Mesendoderm (in vitro differentiated cells): ENCODE measurements at regions not wholly inside any gene's neighbourhood (a gene's known extent, or its start where the extent isn't known, plus 50 kb on each side); places are given as distances from the start of the nearest gene placed in this dataset.

ENCODE experiments used
- DNase-seq: peaks from one replicate; pipeline ENCODE4 v3.0.0; 2013
- H2AK5ac ChIP-seq: 2 replicates; pipeline ENCODE4 v1.6.1; 2013; ENCODE audit warnings: low read length, inconsistent platforms
- H2BK120ac ChIP-seq: 2 replicates; pipeline ENCODE4 v1.6.1; 2013; ENCODE audit warnings: low read depth, mild to moderate bottlenecking, low read length, moderate library complexity, mixed read lengths
- H2BK15ac ChIP-seq: replicated peaks from 2 replicates; pipeline ENCODE4 v1.6.1; 2013; ENCODE audit warnings: low read depth, mild to moderate bottlenecking, moderate library complexity
- H2BK5ac ChIP-seq: 2 replicates; pipeline ENCODE4 v1.6.1; 2013; ENCODE audit warnings: low read length, inconsistent platforms
- H3K18ac ChIP-seq: 2 replicates; pipeline ENCODE4 v1.6.1; 2013; ENCODE audit warnings: mild to moderate bottlenecking, low read length, mixed read lengths
- H3K23ac ChIP-seq: one replicate; pipeline ENCODE4 v1.6.1; 2013; ENCODE audit warnings: low read length
- H3K27ac ChIP-seq: 2 replicates; pipeline ENCODE4 v1.5.1; 2013; ENCODE audit warnings: low read depth, mild to moderate bottlenecking, inconsistent platforms, low read length, moderate library complexity
- H3K27me3 ChIP-seq: 2 replicates; pipeline ENCODE4 v1.6.1; 2013; ENCODE audit warnings: low read length, control low read depth, mild to moderate bottlenecking, inconsistent platforms; ENCODE audit not compliant: insufficient read depth, poor library complexity
- H3K36me3 ChIP-seq: 2 replicates; pipeline ENCODE4 v1.6.1; 2013; ENCODE audit warnings: low read length, inconsistent platforms; ENCODE audit not compliant: control insufficient read depth, insufficient read depth
- H3K4ac ChIP-seq: one replicate; pipeline ENCODE4 v1.6.1; 2013; ENCODE audit warnings: low read depth, mild to moderate bottlenecking, low read length, moderate library complexity
- H3K4me1 ChIP-seq: 2 replicates; pipeline ENCODE4 v1.6.1; 2013; ENCODE audit warnings: low read depth, low read length, inconsistent platforms; ENCODE audit not compliant: control insufficient read depth
- H3K4me2 ChIP-seq: 2 replicates; pipeline ENCODE4 v1.6.1; 2013; ENCODE audit warnings: low read length
- H3K4me3 ChIP-seq: 2 replicates; pipeline ENCODE4 v1.5.1; 2013; ENCODE audit warnings: mild to moderate bottlenecking, low read length
- H3K56ac ChIP-seq: one replicate; pipeline ENCODE4 v1.6.1; 2013; ENCODE audit warnings: low read length
- H3K79me1 ChIP-seq: 2 replicates; pipeline ENCODE4 v1.6.1; 2013; ENCODE audit warnings: low read length, inconsistent platforms
- H3K79me2 ChIP-seq: 2 replicates; pipeline ENCODE4 v1.6.1; 2013; ENCODE audit warnings: mild to moderate bottlenecking, low read length; ENCODE audit not compliant: control insufficient read depth, insufficient read depth
- H3K9ac ChIP-seq: 2 replicates; pipeline ENCODE4 v1.6.1; 2013; ENCODE audit warnings: low read length, inconsistent platforms
- H4K5ac ChIP-seq: one replicate; pipeline ENCODE4 v1.6.1; 2013; ENCODE audit warnings: low read length
- H4K8ac ChIP-seq: one replicate; pipeline ENCODE4 v1.6.1; 2013; ENCODE audit warnings: low read depth, mild to moderate bottlenecking, control low read depth, low read length, moderate library complexity
- WGBS: extraction: QIAGEN DNeasy Blood & Tissue Kit; methylation state at CpG from one replicate; pipeline ENCODE4 v1.1.7; 2013; ENCODE audit warnings: low lambda C conversion rate, missing lambda C conversion rate; ENCODE audit not compliant: insufficient coverage; ENCODE audit errors: extremely low coverage; 5-methylcytosine and 5-hydroxymethylcytosine counted together

- no peak overlapping the region for H3K4me3 ChIP-seq
- H2BK15ac ChIP-seq, result no peak overlapping the region
- no peak overlapping the region for H3K56ac ChIP-seq
- H2BK120ac ChIP-seq, result no peak overlapping the region
- H3K4ac ChIP-seq, result no peak overlapping the region
- no peak overlapping the region for H2BK5ac ChIP-seq
- H3K23ac ChIP-seq, result no peak overlapping the region
- H3K36me3 ChIP-seq, result no peaks in the 10 kb centered on the region
- no peaks in the 10 kb centered on the region for H3K79me2 ChIP-seq
- DNase-seq, result no peak
- H3K9ac ChIP-seq, result no peak overlapping the region
- H3K4me1 ChIP-seq, result no peaks in the 10 kb centered on the region
- no peak overlapping the region for H3K18ac ChIP-seq
- WGBS, result no CpG with 5 or more reads among the region's 3 CpGs
- no peak overlapping the region for H2AK5ac ChIP-seq
- no peak overlapping the region for H3K4me2 ChIP-seq
- H4K8ac ChIP-seq, result no peak overlapping the region
- no peaks in the 10 kb centered on the region for H3K79me1 ChIP-seq
- no peak overlapping the region for H4K5ac ChIP-seq
- no peak overlapping the region for H3K27ac ChIP-seq
- H3K27me3 ChIP-seq, result no peaks in the 10 kb centered on the region
Observed at GRCh38 chr12:25366122-25366521, 115.4 kb upstream of the KRAS start.

DNA sequence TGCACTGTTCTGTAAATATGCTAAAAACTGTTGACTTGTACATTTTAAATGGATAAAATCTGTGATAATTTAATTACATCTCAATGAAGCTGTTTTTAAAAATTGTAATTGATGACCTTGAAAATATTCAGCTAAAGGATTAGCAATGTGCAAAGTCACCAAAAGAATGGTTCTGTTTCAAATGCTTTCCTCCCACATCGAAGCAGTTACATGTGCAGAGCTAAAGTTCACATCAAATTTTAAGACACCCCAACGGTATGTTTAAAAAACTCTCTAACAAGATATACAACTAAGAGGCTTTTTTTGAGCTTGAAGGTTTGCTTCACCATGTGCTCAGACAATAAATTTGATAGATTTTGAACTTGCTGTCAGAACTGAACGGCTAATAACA, 114.6 kb upstream of the KRAS start:
- Histone ChIP-seq H4K8ac (no peak overlapping the region), H2BK15ac (no peak overlapping the region)
- WGBS, result no CpG with 5 or more reads among the region's 3 CpGs

GRCh38 chr12:25364529-25365339, 114.0 kb upstream of the KRAS start:
- Histone ChIP-seq H3K4ac (no peak overlapping the region), H3K4me1 (no peaks in the 10 kb centered on the region), H4K8ac (no peak overlapping the region), H3K79me1 (no peaks in the 10 kb centered on the region), H3K23ac (no peak overlapping the region), H3K4me3 (no peak overlapping the region), H3K4me2 (no peak overlapping the region), H4K5ac (no peak overlapping the region), H2BK5ac (no peak overlapping the region), H2BK120ac (no peak overlapping the region), H3K18ac (no peak overlapping the region), H3K36me3 (no peaks in the 10 kb centered on the region), H3K27me3 (no peaks in the 10 kb centered on the region), H3K9ac (no peak overlapping the region), H2BK15ac (no peak overlapping the region), H3K56ac (no peak overlapping the region), H3K27ac (no peak overlapping the region), H2AK5ac (no peak overlapping the region), H3K79me2 (no peaks in the 10 kb centered on the region)
- WGBS, result no CpG with 5 or more reads among the region's 5 CpGs
- peak; percentile 63 for DNase-seq

More for the DNA sequence above, 114.6 kb upstream of the KRAS start:
- Histone ChIP-seq H3K27ac (no peak overlapping the region), H2BK5ac (no peak overlapping the region), H3K4me1 (no peaks in the 10 kb centered on the region), H2BK120ac (no peak overlapping the region), H3K9ac (no peak overlapping the region), H3K4me3 (no peak overlapping the region), H3K4ac (no peak overlapping the region), H3K79me2 (no peaks in the 10 kb centered on the region), H2AK5ac (no peak overlapping the region), H3K23ac (no peak overlapping the region), H3K4me2 (no peak overlapping the region), H4K5ac (no peak overlapping the region), H3K56ac (no peak overlapping the region), H3K18ac (no peak overlapping the region), H3K79me1 (no peaks in the 10 kb centered on the region), H3K27me3 (no peaks in the 10 kb centered on the region), H3K36me3 (no peaks in the 10 kb centered on the region)
- DNase-seq, result no peak

DNA sequence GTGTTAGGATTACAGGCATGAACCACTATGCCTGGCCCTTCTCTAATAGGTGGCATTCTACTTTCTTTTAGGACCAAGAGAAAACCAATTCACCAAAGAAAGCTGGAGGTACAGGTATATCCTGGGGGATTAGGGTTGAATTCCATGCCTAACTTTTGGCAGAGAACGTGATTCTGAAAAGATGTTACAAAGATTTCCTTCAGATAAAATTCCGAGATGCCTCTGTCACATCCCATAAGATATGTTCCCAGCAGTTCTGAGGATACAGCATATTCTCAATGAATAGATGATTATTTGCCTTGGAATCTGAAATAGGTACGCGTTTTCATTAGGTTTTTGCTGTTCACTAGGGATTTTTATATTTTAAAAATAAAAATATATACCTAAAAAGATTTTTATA, 111.9 kb upstream of the KRAS start:
- Histone ChIP-seq H3K4me3 (no peak overlapping the region), H3K18ac (no peak overlapping the region), H2BK15ac (no peak overlapping the region), H3K9ac (no peak overlapping the region), H3K27ac (no peak overlapping the region), H2BK120ac (no peak overlapping the region), H3K79me2 (no peaks in the 10 kb centered on the region), H3K4me1 (no peaks in the 10 kb centered on the region), H3K56ac (no peak overlapping the region), H3K27me3 (no peaks in the 10 kb centered on the region), H3K79me1 (no peaks in the 10 kb centered on the region), H3K4me2 (no peak overlapping the region), H2AK5ac (no peak overlapping the region), H2BK5ac (no peak overlapping the region), H4K8ac (no peak overlapping the region), H3K23ac (no peak overlapping the region), H4K5ac (no peak overlapping the region), H3K4ac (no peak overlapping the region), H3K36me3 (no peaks in the 10 kb centered on the region)
- no CpG with 5 or more reads among the region's 4 CpGs for WGBS
- peak; percentile 49 for DNase-seq

DNA sequence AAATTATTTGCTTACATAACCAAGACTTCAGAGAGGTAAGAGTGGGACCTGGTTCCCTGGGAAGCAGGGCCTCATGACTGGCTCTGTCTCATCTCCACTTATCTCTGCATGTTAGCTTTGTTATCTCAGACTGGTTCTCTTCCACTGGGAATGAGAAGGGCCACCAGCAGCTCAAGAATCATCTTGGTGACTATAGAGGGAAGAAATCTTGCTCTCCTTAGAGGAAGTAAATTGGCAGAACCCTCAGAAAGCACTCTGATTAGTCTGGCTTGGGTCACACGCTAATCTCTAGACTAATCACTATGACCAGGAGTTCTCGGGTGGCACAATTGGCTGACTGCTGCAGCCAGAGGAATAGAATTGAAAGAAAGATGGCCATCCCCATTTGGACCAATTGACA, 110.8 kb upstream of the KRAS start:
- H3K4me1 ChIP-seq, result no peaks in the 10 kb centered on the region
- peak; percentile 65 for DNase-seq
- no peak overlapping the region for H3K4me2 ChIP-seq
- H3K27me3 ChIP-seq, result no peaks in the 10 kb centered on the region
- WGBS, result no CpG with 5 or more reads among the region's 2 CpGs
- H2BK5ac ChIP-seq, result no peak overlapping the region
- no peak overlapping the region for H3K4me3 ChIP-seq
- no peak overlapping the region for H2AK5ac ChIP-seq
- no peak overlapping the region for H3K9ac ChIP-seq
- no peaks in the 10 kb centered on the region for H3K36me3 ChIP-seq
- peak overlapping the region; percentile 55 for H3K4ac ChIP-seq
- H2BK15ac ChIP-seq, result no peak overlapping the region
- H3K27ac ChIP-seq, result no peak overlapping the region
- H3K23ac ChIP-seq, result no peak overlapping the region
- H3K56ac ChIP-seq, result no peak overlapping the region
- no peak overlapping the region for H4K8ac ChIP-seq
- H3K79me1 ChIP-seq, result no peaks in the 10 kb centered on the region
- H3K18ac ChIP-seq, result no peak overlapping the region
- no peaks in the 10 kb centered on the region for H3K79me2 ChIP-seq
- H2BK120ac ChIP-seq, result no peak overlapping the region
- no peak overlapping the region for H4K5ac ChIP-seq

- Histone ChIP-seq H3K79me2 (no peaks in the 10 kb centered on the region), H3K4me1 (no peaks in the 10 kb centered on the region), H2BK15ac (no peak overlapping the region), H3K27ac (no peak overlapping the region), H3K27me3 (no peaks in the 10 kb centered on the region), H3K18ac (no peak overlapping the region), H3K9ac (no peak overlapping the region), H3K23ac (no peak overlapping the region), H2BK120ac (no peak overlapping the region), H3K36me3 (no peaks in the 10 kb centered on the region), H3K4ac (no peak overlapping the region), H3K4me2 (no peak overlapping the region), H4K8ac (no peak overlapping the region), H2BK5ac (no peak overlapping the region), H2AK5ac (no peak overlapping the region), H4K5ac (no peak overlapping the region), H3K79me1 (no peaks in the 10 kb centered on the region), H3K4me3 (no peak overlapping the region), H3K56ac (no peak overlapping the region)
- peak; percentile 39 for DNase-seq
- WGBS, result no CpG with 5 or more reads among the region's 2 CpGs
Observed at GRCh38 chr12:25357595-25357994, 106.9 kb upstream of the KRAS start.
